HCT116 (cell line): ENCODE measurements at regions not wholly inside any gene's neighbourhood (a gene's known extent, or its start where the extent isn't known, plus 50 kb on each side); places are given as distances from the start of the nearest gene placed in this dataset.

Experiments used
- CTCF ChIP-seq, 3 experiments: fragments of 200-600 bp in 1 of 3; sonication (generic) in 1 of 3; IDR thresholded peaks in 2 of 3; conservative IDR thresholded peaks in 1 of 3; 2 replicates each; pipeline ENCODE4 v1.5.1; 2012 to 2017; ENCODE audit warnings: low read depth in 2 of 3, low read length in 2 of 3, antibody characterized with exemption in 1 of 3, borderline replicate concordance in 1 of 3, control low read depth in 1 of 3, mild to moderate bottlenecking in 1 of 3, mixed read lengths in 1 of 3, mixed run types in 1 of 3, moderate library complexity in 1 of 3; ENCODE audit not compliant: insufficient read depth in 1 of 3
- EZH2phosphoT487 ChIP-seq: fragments of 200-600 bp; IDR thresholded peaks from 2 replicates; pipeline ENCODE4 v1.6.1; 2018; ENCODE audit warnings: antibody characterized with exemption, borderline replicate concordance
- POLR2A ChIP-seq: IDR thresholded peaks from 2 replicates; pipeline ENCODE4 v1.7.0; 2011; ENCODE audit warnings: borderline replicate concordance; ENCODE audit not compliant: insufficient read depth, insufficient read length; ENCODE audit errors: extremely low read depth
- POLR2AphosphoS5 ChIP-seq: IDR thresholded peaks from 2 replicates; pipeline ENCODE4 v1.6.1; 2011; ENCODE audit warnings: mild to moderate bottlenecking, low read depth, low read length, moderate library complexity
- REST ChIP-seq: IDR thresholded peaks from 2 replicates; pipeline ENCODE4 v1.6.1; 2012; ENCODE audit warnings: low read depth
- TCF7L2 ChIP-seq: IDR thresholded peaks from 2 replicates; pipeline ENCODE4 v1.7.0; 2011; ENCODE audit warnings: borderline replicate concordance, inconsistent platforms; ENCODE audit not compliant: insufficient read depth, insufficient read length; ENCODE audit errors: extremely low read depth

DNA sequence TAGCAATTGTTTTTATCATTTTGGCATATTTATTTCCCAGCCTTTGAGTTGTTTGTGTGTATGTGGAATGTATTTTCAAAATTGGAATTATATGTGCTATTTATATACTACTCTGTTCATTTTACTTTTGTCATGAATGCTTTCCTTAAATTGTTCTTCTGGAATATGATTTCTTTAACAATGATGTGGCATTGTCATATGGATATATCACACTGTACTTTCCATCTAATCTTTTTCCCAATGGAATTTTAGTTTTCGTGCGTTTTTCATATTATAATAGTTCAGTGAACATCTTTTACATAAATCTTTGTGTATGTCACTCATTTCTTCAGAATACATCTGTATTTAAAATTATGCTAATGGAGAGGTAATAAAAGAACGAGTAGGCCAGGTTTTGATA is 980.1 kb upstream of the WWC1 start:
- TF ChIP-seq CTCF (IDR thresholded peaks at IDR 0.05 in 2 of 3, conservative IDR thresholded peaks at IDR 0.05 in 1 of 3; ENCODE audit: borderline replicate concordance in 1 of 3, insufficient read depth in 1 of 3, low read depth in 2 of 3, low read length in 2 of 3) (no peak), EZH2phosphoT487 (no peak), POLR2A (no peak), POLR2AphosphoS5 (no peak), TCF7L2 (no peak), REST (no peak)
